A549 (cell line): ENCODE measurements at regions not wholly inside any gene's neighbourhood (a gene's known extent, or its start where the extent isn't known, plus 50 kb on each side); places are given as distances from the start of the nearest gene placed in this dataset.

Experiments
- CTCF ChIP-seq: fragments of >200 bp; sonication (Bioruptor Twin); formaldehyde crosslinking; IDR thresholded peaks from 3 replicates; pipeline ENCODE4 v1.5.1; 2016
- FOXS1 ChIP-seq: fragments of 250-450 bp; sonication (Bioruptor Pico); IDR thresholded peaks from 2 replicates; pipeline ENCODE4 v1.5.0; 2020; ENCODE audit warnings: mild to moderate bottlenecking, moderate library complexity
- MAX ChIP-seq: IDR thresholded peaks from 2 replicates; pipeline ENCODE4 v1.6.1; 2012
- POLR2A ChIP-seq: IDR thresholded peaks from 2 replicates; pipeline ENCODE4 v1.6.1; 2012; ENCODE audit warnings: mild to moderate bottlenecking, low read length
- RNF2 ChIP-seq: fragments of 200-600 bp; sonication (generic); IDR thresholded peaks from 2 replicates; pipeline ENCODE4 v1.6.1; 2016; ENCODE audit warnings: low read depth, mild to moderate bottlenecking, antibody characterized with exemption, moderate library complexity, borderline replicate concordance

- no peak for TF ChIP-seq RNF2
- no peak for TF ChIP-seq FOXS1 (CRISPR knock-in tag)
- no peak for TF ChIP-seq CTCF
- no peak for TF ChIP-seq POLR2A
- no peak for TF ChIP-seq MAX
Measured at GRCh38 chr2:187177253-187177652, 270.8 kb downstream of the CALCRL start.
